GM12892 (cell line): ENCODE measurements at regions not wholly inside any gene's neighbourhood (a gene's known extent, or its start where the extent isn't known, plus 50 kb on each side); places are given as distances from the start of the nearest gene placed in this dataset.

ENCODE experiments used
- POLR2A ChIP-seq: IDR thresholded peaks from 2 replicates; pipeline ENCODE4 v1.6.1; 2011; ENCODE audit warnings: low read depth, low read length, control low read depth
- POLR2AphosphoS5 ChIP-seq: IDR thresholded peaks from 2 replicates; pipeline ENCODE4 v1.6.1; 2011; ENCODE audit warnings: low read depth, low read length, control low read depth

GRCh38 chr2:22703286-22703920 lies 681.6 kb upstream of the KLHL29 start:
- no peak for TF ChIP-seq POLR2A
- no peak for TF ChIP-seq POLR2AphosphoS5
